Retina (tissue), 1 donor: ENCODE measurements at regions not wholly inside any gene's neighbourhood (a gene's known extent, or its start where the extent isn't known, plus 50 kb on each side); places are given as distances from the start of the nearest gene placed in this dataset.

Experiments used
- DNase-seq: peaks from one replicate; pipeline ENCODE4 v3.0.0-alpha.2; 2016

GRCh38 chr5:88483964-88484672 is 215.5 kb upstream of the TMEM161B start:
- no peak for DNase-seq

- DNase-seq: no peak
Measured at GRCh38 chr5:88480801-88481499, 212.3 kb upstream of the TMEM161B start.

GRCh38 chr5:88480245-88480644 is 211.6 kb upstream of the TMEM161B start:
- DNase-seq: no peak

GRCh38 chr5:88474574-88474973 is 205.9 kb upstream of the TMEM161B start:
- DNase-seq: peak; percentile 13

GRCh38 chr5:88470745-88471144 is 202.1 kb upstream of the TMEM161B start:
- DNase-seq: no peak

- DNase-seq: no peak
Measured at GRCh38 chr5:88459971-88460370, 191.3 kb upstream of the TMEM161B start.

- no peak for DNase-seq
Measured at GRCh38 chr5:88452820-88453219, 184.2 kb upstream of the TMEM161B start.

GRCh38 chr5:88450239-88450638 is 181.6 kb upstream of the TMEM161B start:
- DNase-seq: no peak

- DNase-seq: no peak
Measured at GRCh38 chr5:88438006-88438405, 169.4 kb upstream of the TMEM161B start.

GRCh38 chr5:88436290-88436689 is 167.6 kb upstream of the TMEM161B start:
- no peak for DNase-seq

- DNase-seq: no peak
Measured at GRCh38 chr5:88428633-88429032, 160.0 kb upstream of the TMEM161B start.

- DNase-seq: no peak
Measured at GRCh38 chr5:88426441-88426840, 157.8 kb upstream of the TMEM161B start.

- DNase-seq: no peak
Measured at GRCh38 chr5:88425124-88425523, 156.5 kb upstream of the TMEM161B start.

- DNase-seq: no peak
Measured at GRCh38 chr5:88419931-88420330, 151.3 kb upstream of the TMEM161B start.

- no peak for DNase-seq
Measured at GRCh38 chr5:88407341-88407740, 138.7 kb upstream of the TMEM161B start.

- no peak for DNase-seq
Measured at GRCh38 chr5:88405783-88406182, 137.1 kb upstream of the TMEM161B start.

GRCh38 chr5:88404405-88404804 is 135.8 kb upstream of the TMEM161B start:
- DNase-seq: no peak

- no peak for DNase-seq
Measured at GRCh38 chr5:88401686-88402085, 133.0 kb upstream of the TMEM161B start.

GRCh38 chr5:88401228-88401627 is 132.6 kb upstream of the TMEM161B start:
- no peak for DNase-seq

- DNase-seq: no peak
Measured at GRCh38 chr5:88399561-88399960, 130.9 kb upstream of the TMEM161B start.

- DNase-seq: peak; percentile 38
Measured at GRCh38 chr5:88398316-88398715, 129.7 kb upstream of the TMEM161B start.

GRCh38 chr5:88396751-88397281 is 128.2 kb upstream of the TMEM161B start:
- DNase-seq: peak; percentile 79

- DNase-seq: peak; percentile 26
Measured at GRCh38 chr5:88396000-88396535, 127.4 kb upstream of the TMEM161B start.

GRCh38 chr5:88395264-88395663 is 126.6 kb upstream of the TMEM161B start:
- no peak for DNase-seq
